ENCODE measurements at regions not wholly inside any gene's neighbourhood (a gene's known extent, or its start where the extent isn't known, plus 50 kb on each side); places are given as distances from the start of the nearest gene placed in this dataset.

DNA sequence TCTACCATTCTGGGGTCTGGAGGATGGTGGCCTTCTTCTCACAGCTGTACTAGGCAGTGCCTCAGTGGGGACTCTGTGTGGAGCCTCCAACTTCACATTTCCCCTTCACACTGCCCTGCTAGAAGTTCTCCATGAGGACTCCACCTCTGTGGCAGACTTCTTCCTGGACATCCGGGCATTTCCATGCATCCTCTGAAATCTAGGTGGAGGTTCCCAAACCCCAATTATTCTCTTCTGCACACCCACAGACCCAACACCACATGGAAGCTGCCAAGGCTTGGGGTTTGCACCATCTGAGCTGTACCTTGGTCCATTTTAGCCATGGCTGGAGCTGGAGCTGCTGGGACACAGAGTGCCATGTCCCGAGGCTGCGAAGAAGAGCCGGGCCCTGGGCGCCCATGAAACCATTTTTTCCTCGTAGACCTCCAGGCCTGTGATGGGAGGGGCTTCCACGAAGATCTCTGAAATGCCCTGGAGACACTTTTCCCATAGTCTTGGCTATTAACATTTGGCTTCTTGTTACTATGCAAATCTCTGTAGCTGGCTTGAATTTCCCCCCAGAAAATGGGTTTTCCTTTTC lies 170.5 kb downstream of the FOXD2 start:
- TF ChIP-seq, protein P1, sequence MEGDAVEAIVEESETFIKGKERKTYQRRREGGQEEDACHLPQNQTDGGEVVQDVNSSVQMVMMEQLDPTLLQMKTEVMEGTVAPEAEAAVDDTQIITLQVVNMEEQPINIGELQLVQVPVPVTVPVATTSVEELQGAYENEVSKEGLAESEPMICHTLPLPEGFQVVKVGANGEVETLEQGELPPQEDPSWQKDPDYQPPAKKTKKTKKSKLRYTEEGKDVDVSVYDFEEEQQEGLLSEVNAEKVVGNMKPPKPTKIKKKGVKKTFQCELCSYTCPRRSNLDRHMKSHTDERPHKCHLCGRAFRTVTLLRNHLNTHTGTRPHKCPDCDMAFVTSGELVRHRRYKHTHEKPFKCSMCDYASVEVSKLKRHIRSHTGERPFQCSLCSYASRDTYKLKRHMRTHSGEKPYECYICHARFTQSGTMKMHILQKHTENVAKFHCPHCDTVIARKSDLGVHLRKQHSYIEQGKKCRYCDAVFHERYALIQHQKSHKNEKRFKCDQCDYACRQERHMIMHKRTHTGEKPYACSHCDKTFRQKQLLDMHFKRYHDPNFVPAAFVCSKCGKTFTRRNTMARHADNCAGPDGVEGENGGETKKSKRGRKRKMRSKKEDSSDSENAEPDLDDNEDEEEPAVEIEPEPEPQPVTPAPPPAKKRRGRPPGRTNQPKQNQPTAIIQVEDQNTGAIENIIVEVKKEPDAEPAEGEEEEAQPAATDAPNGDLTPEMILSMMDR (IDR thresholded peaks at IDR 0.05; ENCODE audit: insufficient read depth, low read length), result no peak
- TF ChIP-seq POLR2AphosphoS5 (IDR thresholded peaks at IDR 0.05; ENCODE audit: low read depth) (no peak), GABPA (IDR thresholded peaks at IDR 0.05; ENCODE audit: low read depth) (no peak), SPI1 (IDR thresholded peaks at IDR 0.05; ENCODE audit: borderline replicate concordance, low read depth) (no peak)
